ENCODE measurements at regions not wholly inside any gene's neighbourhood (a gene's known extent, or its start where the extent isn't known, plus 50 kb on each side); places are given as distances from the start of the nearest gene placed in this dataset.

DNA sequence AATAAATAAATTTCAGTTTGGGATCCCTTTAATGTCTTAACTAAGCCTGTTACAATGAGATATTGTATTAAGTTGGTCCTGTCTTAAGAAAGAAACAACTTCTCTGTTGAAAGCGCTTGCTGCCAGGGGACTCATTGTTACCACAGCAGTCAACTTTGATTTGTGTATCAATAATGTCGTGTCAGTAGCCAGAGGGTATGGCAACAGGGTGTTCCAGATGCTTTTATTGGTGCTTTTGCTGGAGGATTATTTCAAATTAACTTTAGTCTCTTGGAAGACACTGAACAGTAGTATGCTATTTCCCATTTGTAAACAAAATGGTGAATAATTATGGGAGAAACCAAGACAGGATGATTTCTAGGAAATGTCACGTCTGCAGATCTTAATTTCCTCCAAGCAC, 91.9 kb upstream of the TSHZ2 start:
- H3K79me2 ChIP-seq (ENCODE audit: insufficient read depth, low read length), result no peaks in the 10 kb centered on the region
- ChIA-PET CTCF (ENCODE audit: low intra/inter-chr PET ratio, low total read pairs) (no interaction called here), POLR2A (no interaction called here)
- WGBS (ENCODE audit: low lambda C conversion rate), result 19% methylated on average over 3 of the region's 3 CpGs
- H3K9me3 ChIP-seq (ENCODE audit: low read length), result peaks cover 6% of the 10 kb centered on the region; the same call in 1 of the 2 replicates
- ATAC-seq (no peak), FAIRE-seq (no peak), DNase-seq (ENCODE audit: low spot score) (no peak)
- no peaks in the 10 kb centered on the region for H3K36me3 ChIP-seq (replicated peaks in 1 of 2; ENCODE audit: control insufficient read depth in 1 of 2, insufficient read depth in 2 of 2, low read length in 2 of 2)
- no TSS peak for BruUV-seq (replicated peaks)
- H3K4me3 ChIP-seq (replicated peaks in 1 of 3; ENCODE audit: insufficient read depth in 1 of 3, low read depth in 2 of 3, low read length in 3 of 3), result no peak overlapping the region
- no peak overlapping the region for H3K27ac ChIP-seq (ENCODE audit: extremely low read length, insufficient read depth, low read length)
- H3K4me2 ChIP-seq (ENCODE audit: low read depth, low read length), result no peak overlapping the region
- H3K27me3 ChIP-seq (ENCODE audit: control insufficient read depth in 1 of 2, insufficient read depth in 2 of 2, low read length in 2 of 2), result no peaks in the 10 kb centered on the region
- H4K20me1 ChIP-seq (ENCODE audit: insufficient read depth, low read length), result no peaks in the 10 kb centered on the region
- no peak overlapping the region for H2AFZ ChIP-seq (ENCODE audit: low read length)
- TF ChIP-seq, protein P1, sequence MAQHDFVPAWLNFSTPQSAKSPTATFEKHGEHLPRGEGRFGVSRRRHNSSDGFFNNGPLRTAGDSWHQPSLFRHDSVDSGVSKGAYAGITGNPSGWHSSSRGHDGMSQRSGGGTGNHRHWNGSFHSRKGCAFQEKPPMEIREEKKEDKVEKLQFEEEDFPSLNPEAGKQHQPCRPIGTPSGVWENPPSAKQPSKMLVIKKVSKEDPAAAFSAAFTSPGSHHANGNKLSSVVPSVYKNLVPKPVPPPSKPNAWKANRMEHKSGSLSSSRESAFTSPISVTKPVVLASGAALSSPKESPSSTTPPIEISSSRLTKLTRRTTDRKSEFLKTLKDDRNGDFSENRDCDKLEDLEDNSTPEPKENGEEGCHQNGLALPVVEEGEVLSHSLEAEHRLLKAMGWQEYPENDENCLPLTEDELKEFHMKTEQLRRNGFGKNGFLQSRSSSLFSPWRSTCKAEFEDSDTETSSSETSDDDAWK (CRISPR knock-in tag; IDR thresholded peaks at IDR 0.05), result no peak
- TF ChIP-seq ZNF672 (CRISPR knock-in tag; IDR thresholded peaks at IDR 0.05) (no peak), JARID2 (CRISPR knock-in tag; IDR thresholded peaks at IDR 0.05; ENCODE audit: insufficient replicate concordance) (no peak), ZNF737 (CRISPR knock-in tag; IDR thresholded peaks at IDR 0.05; ENCODE audit: borderline replicate concordance) (no peak), HOXA3 (CRISPR knock-in tag; IDR thresholded peaks at IDR 0.05) (no peak), FOXK1 (CRISPR knock-in tag; IDR thresholded peaks at IDR 0.05; ENCODE audit: borderline replicate concordance, low read depth) (no peak), MATR3 (CRISPR knock-in tag; IDR thresholded peaks at IDR 0.05) (no peak), FOXK2 (IDR thresholded peaks at IDR 0.05) (no peak), ZNF33B (CRISPR knock-in tag; IDR thresholded peaks at IDR 0.05) (no peak), U2AF2 (IDR thresholded peaks at IDR 0.05; ENCODE audit: low read depth, low read length) (no peak), KIAA2018 (CRISPR knock-in tag; IDR thresholded peaks at IDR 0.05; ENCODE audit: borderline replicate concordance) (no peak), ZNF720 (CRISPR knock-in tag; IDR thresholded peaks at IDR 0.05) (no peak), ZBTB39 (CRISPR knock-in tag; IDR thresholded peaks at IDR 0.05) (no peak), ZNF143 (CRISPR knock-in tag; IDR thresholded peaks at IDR 0.05) (no peak), NR2C2 (CRISPR knock-in tag; IDR thresholded peaks at IDR 0.05; ENCODE audit: borderline replicate concordance) (no peak), REXO4 (CRISPR knock-in tag; IDR thresholded peaks at IDR 0.05; ENCODE audit: borderline replicate concordance) (no peak)
- H3K4me1 ChIP-seq (ENCODE audit: insufficient read depth, low read length), result no peaks in the 10 kb centered on the region
- in situ Hi-C loops (cut with HindIII; ENCODE audit: extremely low pct_ligation_motif_present, low pct_unique_long_range_greater_than_20kb), result no loop called here
- intact Hi-C loops (cut with micrococcal nuclease; ENCODE audit: unreplicated experiment), result no loop called here
- no peak overlapping the region for H3K9ac ChIP-seq (ENCODE audit: insufficient read depth, low read depth, low read length)
